Neural cell (in vitro differentiated cells): ENCODE measurements at regions not wholly inside any gene's neighbourhood (a gene's known extent, or its start where the extent isn't known, plus 50 kb on each side); places are given as distances from the start of the nearest gene placed in this dataset.

Experiments
- H2AFZ ChIP-seq: fragments of 200-600, 300-800 bp; sonication (generic), shearing (Covaris generic); 2 replicates; pipeline ENCODE4 v1.6.0; 2014; ENCODE audit warnings: low read depth, mild to moderate bottlenecking, antibody characterized with exemption, low read length, moderate library complexity
- H3F3A ChIP-seq: fragments of 200-600 bp; shearing (Covaris generic); 2 replicates; pipeline ENCODE4 v1.6.1; 2016; ENCODE audit warnings: mild to moderate bottlenecking, moderate library complexity, mixed read lengths, antibody characterized with exemption, low read length; ENCODE audit not compliant: insufficient read depth, poor library complexity, severe bottlenecking
- H3K27ac ChIP-seq: fragments of 200-600, 300-800 bp; sonication (generic), shearing (Covaris generic); 2 replicates; pipeline ENCODE4 v1.5.1; 2014; ENCODE audit warnings: mild to moderate bottlenecking, low read length, moderate library complexity
- H3K27me3 ChIP-seq: fragments of 300-800, 200-600 bp; sonication (generic), shearing (Covaris generic); 2 replicates; pipeline ENCODE4 v1.6.0; 2014; ENCODE audit warnings: mild to moderate bottlenecking, low read depth, low read length, moderate library complexity; ENCODE audit not compliant: insufficient read depth
- H3K36me3 ChIP-seq: fragments of 300-800, 200-600 bp; sonication (generic), shearing (Covaris generic); 2 replicates; pipeline ENCODE4 v1.5.1; 2014; ENCODE audit warnings: mild to moderate bottlenecking, antibody characterized with exemption, low read length, moderate library complexity; ENCODE audit not compliant: insufficient read depth
- H3K4me2 ChIP-seq: fragments of 300-800, 200-600 bp; sonication (generic), shearing (Covaris generic); 2 replicates; pipeline ENCODE4 v1.6.0; 2014; ENCODE audit warnings: mild to moderate bottlenecking, low read length
- H3K4me3 ChIP-seq: fragments of 300-800, 200-600 bp; sonication (generic), shearing (Covaris generic); 2 replicates; pipeline ENCODE4 v1.5.1; 2014; ENCODE audit warnings: mild to moderate bottlenecking, low read length, moderate library complexity
- H3K79me2 ChIP-seq: fragments of 200-600 bp; shearing (Covaris generic); replicated peaks from 2 replicates; pipeline ENCODE4 v1.6.0; 2014; ENCODE audit warnings: mild to moderate bottlenecking, low read length, moderate library complexity; ENCODE audit not compliant: insufficient read depth
- H3K9ac ChIP-seq: fragments of 300-800, 200-600 bp; sonication (generic), shearing (Covaris generic); 2 replicates; pipeline ENCODE4 v1.6.1; 2016; ENCODE audit warnings: mild to moderate bottlenecking, low read length, mixed read lengths
- H3K9me2 ChIP-seq: fragments of 200-600 bp; shearing (Covaris generic); 2 replicates; pipeline ENCODE4 v1.6.1; 2016; ENCODE audit warnings: mild to moderate bottlenecking, low read length, mixed read lengths; ENCODE audit not compliant: insufficient read depth
- H3K9me3 ChIP-seq: fragments of 200-600, 300-800 bp; sonication (generic), shearing (Covaris generic); 2 replicates; pipeline ENCODE4 v1.6.1; 2016; ENCODE audit warnings: mild to moderate bottlenecking, mixed run types, low read length, moderate library complexity, mixed read lengths
- H4K20me1 ChIP-seq: fragments of 200-600 bp; shearing (Covaris generic); 2 replicates; pipeline ENCODE4 v1.6.1; 2016; ENCODE audit warnings: mild to moderate bottlenecking, mixed run types; ENCODE audit not compliant: insufficient read depth
- CTCF ChIP-seq: fragments of 450-650 bp; IDR thresholded peaks from 2 replicates; pipeline ENCODE4 v1.5.1; 2014; ENCODE audit warnings: antibody characterized with exemption, mild to moderate bottlenecking, moderate library complexity; ENCODE audit not compliant: poor library complexity, severe bottlenecking
- EP300 ChIP-seq: fragments of 450-650 bp; conservative IDR thresholded peaks from 2 replicates; pipeline ENCODE4 v1.6.1; 2014; ENCODE audit warnings: antibody characterized with exemption, mild to moderate bottlenecking, moderate library complexity; ENCODE audit not compliant: poor library complexity, severe bottlenecking
- EZH2 ChIP-seq: fragments of 200-600, 300-800 bp; shearing (Covaris generic), sonication (generic); IDR thresholded peaks from 2 replicates; pipeline ENCODE4 v1.6.1; 2014; ENCODE audit warnings: antibody characterized with exemption, low read length, borderline replicate concordance, mild to moderate bottlenecking; ENCODE audit not compliant: insufficient read depth, poor library complexity, severe bottlenecking
- MXI1 ChIP-seq: fragments of 450-650 bp; conservative IDR thresholded peaks from 2 replicates; pipeline ENCODE4 v1.6.1; 2014; ENCODE audit warnings: antibody characterized with exemption, mild to moderate bottlenecking; ENCODE audit not compliant: poor library complexity, severe bottlenecking
- POLR2AphosphoS5 ChIP-seq: IDR thresholded peaks from 2 replicates; pipeline ENCODE4 v1.6.1; 2012
- RAD21 ChIP-seq: fragments of 450-650 bp; conservative IDR thresholded peaks from 2 replicates; pipeline ENCODE4 v1.6.1; 2014; ENCODE audit warnings: antibody characterized with exemption, mild to moderate bottlenecking, moderate library complexity
- REST ChIP-seq: IDR thresholded peaks from 2 replicates; pipeline ENCODE4 v1.6.1; 2012; ENCODE audit warnings: borderline replicate concordance
- SMC3 ChIP-seq: fragments of 450-650 bp; conservative IDR thresholded peaks from 2 replicates; pipeline ENCODE4 v1.6.1; 2014; ENCODE audit warnings: antibody characterized with exemption, mild to moderate bottlenecking, moderate library complexity; ENCODE audit not compliant: poor library complexity
- TAF1 ChIP-seq: IDR thresholded peaks from 2 replicates; pipeline ENCODE4 v1.6.1; 2012; ENCODE audit warnings: low read depth

- Histone ChIP-seq H3K9ac (no peak overlapping the region), H3K79me2 (no peaks in the 10 kb centered on the region), H3K4me3 (no peak overlapping the region), H3K4me2 (no peak overlapping the region), H3K27me3 (no peaks in the 10 kb centered on the region), H3K9me2 (no peaks in the 10 kb centered on the region), H3K27ac (no peak overlapping the region), H4K20me1 (no peaks in the 10 kb centered on the region), H3K36me3 (no peaks in the 10 kb centered on the region), H3F3A (no peaks in the 10 kb centered on the region), H2AFZ (no peak overlapping the region), H3K9me3 (no peaks in the 10 kb centered on the region)
- TF ChIP-seq POLR2AphosphoS5 = no peak
- no peak for TF ChIP-seq RAD21
- TF ChIP-seq EZH2 = no peak
- TF ChIP-seq CTCF = no peak
- TF ChIP-seq REST = no peak
- no peak for TF ChIP-seq TAF1
- no peak for TF ChIP-seq MXI1
- no peak for TF ChIP-seq EP300
- TF ChIP-seq SMC3 = no peak
Measured at GRCh38 chr4:160044693-160045092, 941.8 kb downstream of the RAPGEF2 start.

GRCh38 chr4:160082432-160083207 is 979.7 kb downstream of the RAPGEF2 start:
- no peaks in the 10 kb centered on the region for H3K9me3 ChIP-seq
- TF ChIP-seq POLR2AphosphoS5 (peak; percentile 1), EP300 (no peak)

More at GRCh38 chr4:160082432-160083207, 979.7 kb downstream of the RAPGEF2 start:
- H3K79me2 ChIP-seq = no peaks in the 10 kb centered on the region
- H3K36me3 ChIP-seq = no peaks in the 10 kb centered on the region
- no peak overlapping the region for H3K4me2 ChIP-seq
- H3F3A ChIP-seq = no peaks in the 10 kb centered on the region
- H3K27ac ChIP-seq = no peak overlapping the region
- no peaks in the 10 kb centered on the region for H4K20me1 ChIP-seq
- no peaks in the 10 kb centered on the region for H3K27me3 ChIP-seq
- H3K9me2 ChIP-seq = no peaks in the 10 kb centered on the region
- no peak overlapping the region for H3K9ac ChIP-seq
- no peak overlapping the region for H3K4me3 ChIP-seq
- H2AFZ ChIP-seq = no peak overlapping the region
